ENCODE measurements at regions not wholly inside any gene's neighbourhood (a gene's known extent, or its start where the extent isn't known, plus 50 kb on each side); places are given as distances from the start of the nearest gene placed in this dataset.

- TF ChIP-seq CTCF (conservative IDR thresholded peaks at IDR 0.05 in 1 of 2, IDR thresholded peaks at IDR 0.05 in 1 of 2; ENCODE audit: extremely low read depth in 1 of 2, insufficient read depth in 1 of 2, low read depth in 1 of 2, low read length in 2 of 2), result no peak
- no peak for TF ChIP-seq EZH2 (IDR thresholded peaks at IDR 0.05; ENCODE audit: borderline replicate concordance, low read length)
Observed at GRCh38 chr18:65607161-65607560, 143.7 kb upstream of the CDH7 start.

All from mammary epithelial cell (primary cell).